OCI-LY1 (cell line): ENCODE measurements at regions not wholly inside any gene's neighbourhood (a gene's known extent, or its start where the extent isn't known, plus 50 kb on each side); places are given as distances from the start of the nearest gene placed in this dataset.

Source experiments
- CTCF ChIP-seq: fragments of 200-600 bp; sonication (generic), shearing (Covaris generic); IDR thresholded peaks from 2 replicates; pipeline ENCODE4 v1.5.1; 2017; ENCODE audit warnings: mild to moderate bottlenecking, antibody characterized with exemption, low read length, moderate library complexity, mixed read lengths
- EZH2 ChIP-seq: fragments of 200-600 bp; sonication (generic), shearing (Covaris generic); IDR thresholded peaks from 2 replicates; pipeline ENCODE4 v1.8.0; 2017; ENCODE audit warnings: borderline replicate concordance, mixed run types, mild to moderate bottlenecking, antibody characterized with exemption, low read length, moderate library complexity, mixed read lengths

- no peak for TF ChIP-seq CTCF
- TF ChIP-seq EZH2: no peak
These were observed 312.6 kb upstream of the KIF2A start for GRCh38 chr5:61993295-61993927.
